GM18505 (cell line): ENCODE measurements at regions not wholly inside any gene's neighbourhood (a gene's known extent, or its start where the extent isn't known, plus 50 kb on each side); places are given as distances from the start of the nearest gene placed in this dataset.

ENCODE experiments used
- ATAC-seq: cut with Tn5 transposase; IDR thresholded peaks from one replicate; pipeline ENCODE4 v1.9.1; 2021; ENCODE audit not compliant: unreplicated experiment
- POLR2A ChIP-seq: IDR thresholded peaks from 4 replicates; pipeline ENCODE4 v1.6.1; 2011; ENCODE audit warnings: borderline replicate concordance; ENCODE audit not compliant: insufficient read depth, insufficient read length; ENCODE audit errors: extremely low read depth

- TF ChIP-seq POLR2A, result no peak
- no peak for ATAC-seq
Observed at GRCh38 chr13:56975647-56976046, 165.1 kb upstream of the PRR20A start.

GRCh38 chr13:56980856-56981255 lies 159.9 kb upstream of the PRR20A start:
- no peak for ATAC-seq
- TF ChIP-seq POLR2A, result no peak

- no peak for ATAC-seq
- TF ChIP-seq POLR2A, result no peak
Observed at GRCh38 chr13:56986121-56986520, 154.6 kb upstream of the PRR20A start.

- no peak for ATAC-seq
- no peak for TF ChIP-seq POLR2A
Observed at GRCh38 chr13:56988543-56988942, 152.2 kb upstream of the PRR20A start.

- TF ChIP-seq POLR2A, result no peak
- no peak for ATAC-seq
Observed at GRCh38 chr13:57003682-57004081, 137.0 kb upstream of the PRR20A start.

- TF ChIP-seq POLR2A, result no peak
- no peak for ATAC-seq
Observed at GRCh38 chr13:57017357-57017756, 123.4 kb upstream of the PRR20A start.

GRCh38 chr13:57018915-57019314 lies 121.8 kb upstream of the PRR20A start:
- ATAC-seq, result no peak
- TF ChIP-seq POLR2A, result no peak

GRCh38 chr13:57030671-57031070 lies 110.0 kb upstream of the PRR20A start:
- no peak for TF ChIP-seq POLR2A
- no peak for ATAC-seq

GRCh38 chr13:57036290-57036689 lies 104.4 kb upstream of the PRR20A start:
- no peak for TF ChIP-seq POLR2A
- no peak for ATAC-seq

- no peak for ATAC-seq
- no peak for TF ChIP-seq POLR2A
Observed at GRCh38 chr13:57044910-57045309, 95.8 kb upstream of the PRR20A start.

GRCh38 chr13:57045826-57046546 lies 94.7 kb upstream of the PRR20A start:
- no peak for ATAC-seq
- no peak for TF ChIP-seq POLR2A

GRCh38 chr13:57056601-57057180 lies 84.0 kb upstream of the PRR20A start:
- no peak for TF ChIP-seq POLR2A
- no peak for ATAC-seq

- no peak for TF ChIP-seq POLR2A
- no peak for ATAC-seq
Observed at GRCh38 chr13:57063007-57063406, 77.7 kb upstream of the PRR20A start.

GRCh38 chr13:57073983-57074382 lies 66.7 kb upstream of the PRR20A start:
- no peak for TF ChIP-seq POLR2A
- ATAC-seq, result no peak

- no peak for TF ChIP-seq POLR2A
- ATAC-seq, result no peak
Observed at GRCh38 chr13:57075588-57075987, 65.1 kb upstream of the PRR20A start.

- no peak for TF ChIP-seq POLR2A
- no peak for ATAC-seq
Observed at GRCh38 chr13:57087006-57087405, 53.7 kb upstream of the PRR20A start.
